DOHH2 (cell line): ENCODE measurements at regions not wholly inside any gene's neighbourhood (a gene's known extent, or its start where the extent isn't known, plus 50 kb on each side); places are given as distances from the start of the nearest gene placed in this dataset.
"Not testable (repeated sequence)": the region's sequence is repeated elsewhere in the genome, so short reads cannot be mapped to it uniquely, and the experiment has no call there.

Experiments used
- H3F3A ChIP-seq: fragments of 200-600 bp; sonication (generic), shearing (Covaris generic); 2 replicates; pipeline ENCODE4 v1.6.0; 2016; ENCODE audit warnings: antibody characterized with exemption, mild to moderate bottlenecking; ENCODE audit not compliant: control insufficient read depth, insufficient read depth
- H3K27ac ChIP-seq: fragments of 200-600 bp; sonication (generic); 2 replicates; pipeline ENCODE4 v1.5.1; 2014; ENCODE audit warnings: low read depth, mild to moderate bottlenecking, low read length, moderate library complexity
- H3K27me3 ChIP-seq: fragments of 200-600 bp; sonication (generic); 2 replicates; pipeline ENCODE4 v1.6.1; 2014; ENCODE audit warnings: mild to moderate bottlenecking, low read length, mixed read lengths; ENCODE audit not compliant: control insufficient read depth
- H3K36me3 ChIP-seq: fragments of 200-600 bp; sonication (generic); 2 replicates; pipeline ENCODE4 v1.6.1; 2014; ENCODE audit warnings: mild to moderate bottlenecking, low read length, moderate library complexity, mixed read lengths; ENCODE audit not compliant: control insufficient read depth
- H3K4me1 ChIP-seq: fragments of 200-600 bp; sonication (generic); 2 replicates; pipeline ENCODE4 v1.6.1; 2014; ENCODE audit warnings: mild to moderate bottlenecking, low read length, mixed read lengths; ENCODE audit not compliant: control insufficient read depth
- H3K4me2 ChIP-seq: fragments of 200-600 bp; sonication (generic); 2 replicates; pipeline ENCODE4 v1.6.0; 2014; ENCODE audit warnings: mild to moderate bottlenecking, low read length, moderate library complexity
- H3K4me3 ChIP-seq: fragments of 200-600 bp; sonication (generic); 2 replicates; pipeline ENCODE4 v1.5.1; 2014; ENCODE audit warnings: mild to moderate bottlenecking, low read length, mixed read lengths
- H3K79me2 ChIP-seq: fragments of 200-600 bp; sonication (generic); 2 replicates; pipeline ENCODE4 v1.6.1; 2014; ENCODE audit warnings: mild to moderate bottlenecking, low read length, mixed read lengths; ENCODE audit not compliant: control insufficient read depth
- H3K9me2 ChIP-seq: fragments of 200-600 bp; sonication (generic); replicated peaks from 2 replicates; pipeline ENCODE4 v1.6.1; 2014; ENCODE audit warnings: mild to moderate bottlenecking, low read length, mixed read lengths; ENCODE audit not compliant: control insufficient read depth
- H3K9me3 ChIP-seq: fragments of 200-600 bp; sonication (generic); 2 replicates; pipeline ENCODE4 v1.6.1; 2014; ENCODE audit warnings: antibody characterized with exemption, low read length, mixed read lengths; ENCODE audit not compliant: control insufficient read depth, insufficient read depth
- H4K20me1 ChIP-seq: fragments of 200-600 bp; sonication (generic); 2 replicates; pipeline ENCODE4 v1.6.0; 2014; ENCODE audit warnings: low read depth, mild to moderate bottlenecking, antibody characterized with exemption, low read length, moderate library complexity; ENCODE audit not compliant: control insufficient read depth, insufficient read depth
- CTCF ChIP-seq: fragments of 200-600 bp; sonication (generic); IDR thresholded peaks from one replicate; pipeline ENCODE4 v1.5.1; 2014; ENCODE audit warnings: antibody characterized with exemption, mild to moderate bottlenecking, low read depth, low read length; ENCODE audit not compliant: poor library complexity, severe bottlenecking
- EZH2phosphoT487 ChIP-seq: fragments of 200-600 bp; sonication (generic); IDR thresholded peaks from 2 replicates; pipeline ENCODE4 v1.6.1; 2017; ENCODE audit warnings: borderline replicate concordance, mild to moderate bottlenecking, antibody characterized with exemption, low read length, moderate library complexity, mixed read lengths

- Histone ChIP-seq H3K4me1 (peaks cover 10% of the 10 kb centered on the region; the same call in 1 of the 2 replicates), H3K79me2 (no peaks in the 10 kb centered on the region), H3F3A (no peaks in the 10 kb centered on the region), H3K9me2 (no peaks in the 10 kb centered on the region), H4K20me1 (no peaks in the 10 kb centered on the region), H3K4me2 (no peak overlapping the region), H3K27me3 (no peaks in the 10 kb centered on the region), H3K27ac (no peak overlapping the region), H3K4me3 (no peak overlapping the region), H3K9me3 (no peaks in the 10 kb centered on the region), H3K36me3 (no peaks in the 10 kb centered on the region)
- TF ChIP-seq EZH2phosphoT487 (no peak), CTCF (no peak)
Observed at GRCh38 chr15:29988701-29989100, 94.1 kb upstream of the GOLGA8J start.

DNA sequence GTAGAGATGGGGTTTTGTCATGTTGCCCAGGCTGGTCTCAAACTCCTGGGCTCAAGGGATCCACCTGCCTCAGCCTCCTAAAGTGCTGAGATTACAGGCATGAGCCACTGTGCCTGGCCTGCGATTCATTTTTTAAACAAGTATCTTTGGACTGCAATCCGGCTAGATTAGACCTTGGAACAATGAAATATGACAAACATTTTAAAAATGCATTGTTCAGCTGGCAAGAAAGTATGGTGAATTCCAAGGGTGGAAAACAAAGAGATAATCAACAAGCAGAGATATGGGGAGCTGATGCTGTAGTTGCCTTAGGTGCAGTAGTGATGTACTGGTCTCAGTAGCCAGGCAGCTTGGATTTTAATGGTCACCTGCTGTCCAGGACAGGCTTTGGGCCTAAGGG is 95.8 kb upstream of the GOLGA8J start:
- H3K27ac ChIP-seq = no peak overlapping the region
- H3K4me1 ChIP-seq = peaks cover 10% of the 10 kb centered on the region; the same call in 1 of the 2 replicates
- H3K36me3 ChIP-seq = no peaks in the 10 kb centered on the region
- H3K9me3 ChIP-seq = no peaks in the 10 kb centered on the region
- no peaks in the 10 kb centered on the region for H4K20me1 ChIP-seq
- no peaks in the 10 kb centered on the region for H3K9me2 ChIP-seq
- TF ChIP-seq EZH2phosphoT487 = no peak
- TF ChIP-seq CTCF = no peak
- no peaks in the 10 kb centered on the region for H3K27me3 ChIP-seq
- H3K4me2 ChIP-seq = no peak overlapping the region
- H3K4me3 ChIP-seq = no peak overlapping the region
- no peaks in the 10 kb centered on the region for H3F3A ChIP-seq
- no peaks in the 10 kb centered on the region for H3K79me2 ChIP-seq

GRCh38 chr15:29978411-29979382 is 104.1 kb upstream of the GOLGA8J start:
- Histone ChIP-seq H3K4me2 (no peak overlapping the region), H3K36me3 (no peaks in the 10 kb centered on the region), H3F3A (no peaks in the 10 kb centered on the region), H3K9me2 (no peaks in the 10 kb centered on the region), H3K27me3 (no peaks in the 10 kb centered on the region), H3K4me1 (no peaks in the 10 kb centered on the region), H3K4me3 (no peak overlapping the region), H3K79me2 (no peaks in the 10 kb centered on the region), H4K20me1 (no peaks in the 10 kb centered on the region), H3K27ac (no peak overlapping the region), H3K9me3 (no peaks in the 10 kb centered on the region)
- TF ChIP-seq CTCF (no peak), EZH2phosphoT487 (no peak)

DNA sequence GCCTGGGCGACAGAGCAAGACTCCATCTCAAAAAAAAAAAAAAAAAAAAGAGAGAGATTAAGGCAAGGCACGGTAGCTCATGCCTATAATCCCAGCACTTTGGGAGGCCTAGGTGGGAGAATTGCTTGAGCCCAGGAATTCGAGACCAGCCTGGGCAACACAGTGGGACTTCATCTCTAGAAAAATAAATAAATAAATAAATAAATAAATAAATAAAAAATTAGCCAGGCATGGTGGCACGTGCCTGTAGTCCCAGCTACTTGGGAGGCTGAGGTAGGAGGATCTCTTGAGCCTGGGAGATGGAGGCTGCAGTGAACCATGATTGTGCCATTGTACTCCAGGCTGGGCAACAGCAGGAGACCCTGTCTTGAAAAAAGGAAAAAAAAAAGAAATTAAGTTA is 108.7 kb upstream of the GOLGA8J start:
- not testable (repeated sequence) for H3K9me3 ChIP-seq, H3K27ac ChIP-seq, H3K79me2 ChIP-seq, H3K27me3 ChIP-seq, H3K36me3 ChIP-seq, H3K4me1 ChIP-seq, H4K20me1 ChIP-seq, H3F3A ChIP-seq, H3K4me2 ChIP-seq, H3K9me2 ChIP-seq, H3K4me3 ChIP-seq
